NB4 (cell line): ENCODE measurements at regions not wholly inside any gene's neighbourhood (a gene's known extent, or its start where the extent isn't known, plus 50 kb on each side); places are given as distances from the start of the nearest gene placed in this dataset.

Source experiments
- CTCF ChIP-seq: IDR thresholded peaks from one replicate; pipeline ENCODE4 v1.5.1; 2012; ENCODE audit warnings: low read depth, low read length
- POLR2A ChIP-seq: IDR thresholded peaks from 2 replicates; pipeline ENCODE4 v1.6.1; 2011; ENCODE audit warnings: mild to moderate bottlenecking; ENCODE audit not compliant: insufficient read length; ENCODE audit errors: extremely low read depth

DNA sequence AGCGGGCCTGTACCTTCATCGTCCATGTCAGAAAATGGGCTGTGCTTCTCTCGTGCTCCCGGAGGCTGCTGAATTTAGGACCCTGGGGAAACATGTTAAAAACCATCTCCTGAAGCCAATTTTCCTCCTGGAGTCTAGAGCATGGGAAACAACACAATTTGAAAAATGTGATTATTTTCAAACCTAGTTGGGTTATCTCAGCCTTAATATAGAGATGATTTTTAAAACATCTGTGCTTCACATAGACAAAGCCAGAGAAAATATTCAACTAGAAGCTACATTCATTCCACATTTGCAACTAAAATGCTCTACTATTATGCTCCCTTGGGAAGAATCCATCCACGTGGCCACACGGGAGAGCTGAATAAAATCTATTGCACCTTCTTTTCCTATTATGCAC lies 225.9 kb upstream of the TMEM72 start:
- TF ChIP-seq CTCF (no peak), POLR2A (no peak)
